GM23338 (cell line): ENCODE measurements at regions not wholly inside any gene's neighbourhood (a gene's known extent, or its start where the extent isn't known, plus 50 kb on each side); places are given as distances from the start of the nearest gene placed in this dataset.

ENCODE experiments used
- ATAC-seq: fragments of 200-7000 bp; cut with Tn5 transposase; 3 replicates; pipeline ENCODE4 v1.9.1; 2020
- DNase-seq: peaks from one replicate; pipeline ENCODE4 v3.0.0-alpha.2; 2015; ENCODE audit warnings: low spot score
- H2AFZ ChIP-seq: fragments of 200-600 bp; sonication (generic); 2 replicates; pipeline ENCODE4 v1.8.0; 2016; ENCODE audit warnings: antibody characterized with exemption, mild to moderate bottlenecking, moderate library complexity
- H3F3A ChIP-seq: fragments of 200-600 bp; sonication (generic); replicated peaks from 2 replicates; pipeline ENCODE4 v1.8.0; 2017; ENCODE audit warnings: antibody characterized with exemption, mixed run types, low read depth
- H3K27ac ChIP-seq: fragments of 200-600 bp; sonication (generic); 2 replicates; pipeline ENCODE4 v1.6.1; 2016; ENCODE audit warnings: low read depth
- H3K27me3 ChIP-seq: fragments of 200-600 bp; sonication (generic); 2 replicates; pipeline ENCODE4 v1.8.0; 2016; ENCODE audit warnings: mild to moderate bottlenecking, mixed run types, moderate library complexity; ENCODE audit not compliant: insufficient read depth
- H3K36me3 ChIP-seq: fragments of 200-600 bp; sonication (generic); 2 replicates; pipeline ENCODE4 v1.8.0; 2016; ENCODE audit warnings: mild to moderate bottlenecking; ENCODE audit not compliant: insufficient read depth
- H3K4me1 ChIP-seq: fragments of 200-600 bp; sonication (generic); 2 replicates; pipeline ENCODE4 v1.8.0; 2016; ENCODE audit warnings: mild to moderate bottlenecking, moderate library complexity; ENCODE audit not compliant: insufficient read depth
- H3K4me2 ChIP-seq: fragments of 200-600 bp; sonication (generic); 2 replicates; pipeline ENCODE4 v1.7.1; 2017; ENCODE audit warnings: mixed run types
- H3K4me3 ChIP-seq: fragments of 200-600 bp; sonication (generic); 2 replicates; pipeline ENCODE4 v1.6.1; 2016; ENCODE audit warnings: mixed run types
- H3K79me2 ChIP-seq: fragments of 200-600 bp; sonication (generic); replicated peaks from 2 replicates; pipeline ENCODE4 v1.8.0; 2017; ENCODE audit warnings: mild to moderate bottlenecking; ENCODE audit not compliant: insufficient read depth
- H3K9me2 ChIP-seq: fragments of 200-600 bp; sonication (generic); 2 replicates; pipeline ENCODE4 v1.8.0; 2017; ENCODE audit not compliant: insufficient read depth
- H4K20me1 ChIP-seq: fragments of 200-600 bp; sonication (generic); replicated peaks from 2 replicates; pipeline ENCODE4 v1.8.0; 2017; ENCODE audit warnings: mild to moderate bottlenecking; ENCODE audit not compliant: insufficient read depth
- H3K27ac Mint-ChIP-seq: 2 replicates; pipeline ENCODE4 v1.8.0; 2020; ENCODE audit warnings: inconsistent platforms, mild to moderate bottlenecking, moderate library complexity, mixed read lengths
- H3K27me3 Mint-ChIP-seq: 3 replicates; pipeline ENCODE4 v1.8.0; 2022; ENCODE audit warnings: low read depth, mild to moderate bottlenecking, moderate library complexity, mixed read lengths, inconsistent platforms; ENCODE audit not compliant: insufficient read depth, poor library complexity
- H3K36me3 Mint-ChIP-seq: 3 replicates; pipeline ENCODE4 v1.8.0; 2021; ENCODE audit warnings: low read depth, mild to moderate bottlenecking, inconsistent platforms, moderate library complexity, mixed read lengths
- H3K4me1 Mint-ChIP-seq: 3 replicates; pipeline ENCODE4 v1.8.0; 2020; ENCODE audit warnings: mild to moderate bottlenecking, inconsistent platforms, mixed read lengths
- H3K4me3 Mint-ChIP-seq: 3 replicates; pipeline ENCODE4 v1.8.0; 2021; ENCODE audit warnings: moderate library complexity, mild to moderate bottlenecking, inconsistent platforms, mixed read lengths
- H3K9me3 Mint-ChIP-seq: 3 replicates; pipeline ENCODE4 v1.8.0; 2020; ENCODE audit warnings: moderate library complexity, mild to moderate bottlenecking, inconsistent platforms, mixed read lengths
- CREB1 ChIP-seq: fragments of 250-450 bp; sonication (Bioruptor Pico); IDR thresholded peaks from 2 replicates; pipeline ENCODE4 v1.5.0; 2020; ENCODE audit warnings: low read depth, mild to moderate bottlenecking, moderate library complexity
- EZH2 ChIP-seq: fragments of 200-600 bp; sonication (generic); IDR thresholded peaks from one replicate; pipeline ENCODE4 v1.8.0; 2017; ENCODE audit warnings: antibody characterized with exemption, mild to moderate bottlenecking, low read depth; ENCODE audit not compliant: unreplicated experiment
- EZH2phosphoT487 ChIP-seq: fragments of 200-600 bp; sonication (generic); IDR thresholded peaks from one replicate; pipeline ENCODE4 v1.8.1; 2018; ENCODE audit warnings: antibody characterized with exemption; ENCODE audit not compliant: unreplicated experiment
- JUNB ChIP-seq: IDR thresholded peaks from one replicate; pipeline ENCODE4 v1.6.1; 2016; ENCODE audit warnings: antibody characterized with exemption; ENCODE audit not compliant: unreplicated experiment
- NANOG ChIP-seq: IDR thresholded peaks from 2 replicates; pipeline ENCODE4 v1.6.1; 2016; ENCODE audit warnings: antibody characterized with exemption, borderline replicate concordance
- POLR2AphosphoS5 ChIP-seq: IDR thresholded peaks from 2 replicates; pipeline ENCODE4 v1.6.1; 2016; ENCODE audit warnings: antibody characterized with exemption, low read depth
- STAT1 ChIP-seq: IDR thresholded peaks from one replicate; pipeline ENCODE4 v1.6.1; 2016; ENCODE audit warnings: antibody characterized with exemption; ENCODE audit not compliant: unreplicated experiment
- ZNF114 ChIP-seq: fragments of 250-450 bp; sonication (Bioruptor Pico); IDR thresholded peaks from 2 replicates; pipeline ENCODE4 v1.5.0; 2020; ENCODE audit warnings: mild to moderate bottlenecking, moderate library complexity
- ZNF331 ChIP-seq: fragments of 250-450 bp; sonication (Bioruptor Pico); IDR thresholded peaks from 2 replicates; pipeline ENCODE4 v1.5.0; 2020; ENCODE audit warnings: low read depth, mild to moderate bottlenecking, moderate library complexity
- TF ChIP-seq, protein P1 (sequence below): IDR thresholded peaks from 2 replicates; pipeline ENCODE4 v1.6.1; 2016; ENCODE audit warnings: antibody characterized with exemption
- TF ChIP-seq, protein P2 (sequence below), 2 experiments: fragments of 200-600 bp in 1 of 2; sonication (generic) in 1 of 2; conservative IDR thresholded peaks; 2 replicates each; pipeline versions ENCODE4 v1.5.1 to v1.6.1; 2016 to 2017; ENCODE audit warnings: antibody characterized with exemption in 2 of 2, low read depth in 2 of 2, mild to moderate bottlenecking in 2 of 2, moderate library complexity in 1 of 2
- TF ChIP-seq, protein P3 (sequence below): IDR thresholded peaks from one replicate; pipeline ENCODE4 v1.6.1; 2018; ENCODE audit warnings: antibody characterized with exemption; ENCODE audit not compliant: unreplicated experiment
- TF ChIP-seq, protein P4 (sequence below): fragments of 250-450 bp; sonication (Bioruptor Pico); IDR thresholded peaks from 2 replicates; pipeline ENCODE4 v1.5.0; 2020; ENCODE audit warnings: mild to moderate bottlenecking, moderate library complexity

DNA sequence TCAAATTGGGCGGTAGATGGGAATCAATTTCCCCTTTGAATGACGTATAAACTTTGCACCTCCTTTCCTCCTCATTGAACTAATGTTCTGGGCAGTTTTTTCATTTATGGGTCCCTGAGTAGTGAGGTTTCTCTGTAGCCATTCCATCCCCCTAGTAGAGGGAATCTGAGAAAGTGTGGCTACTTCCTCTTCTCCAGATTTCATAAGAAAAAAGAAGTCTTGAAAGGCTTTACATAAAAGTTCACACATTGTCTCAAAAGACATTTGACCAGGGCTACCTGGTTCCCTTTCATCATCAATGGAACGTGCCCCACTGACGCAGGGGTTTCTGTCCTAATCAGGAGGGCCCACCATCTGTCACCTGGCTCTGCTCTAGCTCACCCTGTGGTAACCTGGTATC, 57.3 kb downstream of the CTSL start:
- no peak overlapping the region for H3K4me3 ChIP-seq

More for the DNA sequence above, 57.3 kb downstream of the CTSL start:
- Histone ChIP-seq H3F3A (no peaks in the 10 kb centered on the region), H4K20me1 (no peaks in the 10 kb centered on the region), H3K36me3 (peaks cover 5% of the 10 kb centered on the region; the same call in 1 of the 2 replicates), H3K27ac (no peak overlapping the region), H3K4me2 (no peak overlapping the region), H3K79me2 (no peaks in the 10 kb centered on the region), H3K9me2 (peaks cover 23% of the 10 kb centered on the region), H3K4me1 (no peaks in the 10 kb centered on the region), H2AFZ (no peak overlapping the region), H3K27me3 (no peaks in the 10 kb centered on the region)
- DNase-seq (no peak), ATAC-seq (no peak)
- Mint-ChIP-seq H3K4me3 (no peak overlapping the region), H3K36me3 (peaks cover 8% of the 10 kb centered on the region), H3K4me1 (peaks cover 4% of the 10 kb centered on the region; the same call in 2 of the 3 replicates), H3K27ac (no peak overlapping the region), H3K27me3 (no peaks in the 10 kb centered on the region), H3K9me3 (peaks cover 16% of the 10 kb centered on the region)
- no peak for TF ChIP-seq JUNB
- TF ChIP-seq CREB1 (CRISPR knock-in tag): no peak
- no peak for TF ChIP-seq EZH2
- TF ChIP-seq, protein P1, sequence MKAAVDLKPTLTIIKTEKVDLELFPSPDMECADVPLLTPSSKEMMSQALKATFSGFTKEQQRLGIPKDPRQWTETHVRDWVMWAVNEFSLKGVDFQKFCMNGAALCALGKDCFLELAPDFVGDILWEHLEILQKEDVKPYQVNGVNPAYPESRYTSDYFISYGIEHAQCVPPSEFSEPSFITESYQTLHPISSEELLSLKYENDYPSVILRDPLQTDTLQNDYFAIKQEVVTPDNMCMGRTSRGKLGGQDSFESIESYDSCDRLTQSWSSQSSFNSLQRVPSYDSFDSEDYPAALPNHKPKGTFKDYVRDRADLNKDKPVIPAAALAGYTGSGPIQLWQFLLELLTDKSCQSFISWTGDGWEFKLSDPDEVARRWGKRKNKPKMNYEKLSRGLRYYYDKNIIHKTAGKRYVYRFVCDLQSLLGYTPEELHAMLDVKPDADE: no peak
- no peak for TF ChIP-seq NANOG
- no peak for TF ChIP-seq ZNF114 (CRISPR knock-in tag)
- no peak for TF ChIP-seq ZNF331 (CRISPR knock-in tag)
- TF ChIP-seq, protein P2, sequence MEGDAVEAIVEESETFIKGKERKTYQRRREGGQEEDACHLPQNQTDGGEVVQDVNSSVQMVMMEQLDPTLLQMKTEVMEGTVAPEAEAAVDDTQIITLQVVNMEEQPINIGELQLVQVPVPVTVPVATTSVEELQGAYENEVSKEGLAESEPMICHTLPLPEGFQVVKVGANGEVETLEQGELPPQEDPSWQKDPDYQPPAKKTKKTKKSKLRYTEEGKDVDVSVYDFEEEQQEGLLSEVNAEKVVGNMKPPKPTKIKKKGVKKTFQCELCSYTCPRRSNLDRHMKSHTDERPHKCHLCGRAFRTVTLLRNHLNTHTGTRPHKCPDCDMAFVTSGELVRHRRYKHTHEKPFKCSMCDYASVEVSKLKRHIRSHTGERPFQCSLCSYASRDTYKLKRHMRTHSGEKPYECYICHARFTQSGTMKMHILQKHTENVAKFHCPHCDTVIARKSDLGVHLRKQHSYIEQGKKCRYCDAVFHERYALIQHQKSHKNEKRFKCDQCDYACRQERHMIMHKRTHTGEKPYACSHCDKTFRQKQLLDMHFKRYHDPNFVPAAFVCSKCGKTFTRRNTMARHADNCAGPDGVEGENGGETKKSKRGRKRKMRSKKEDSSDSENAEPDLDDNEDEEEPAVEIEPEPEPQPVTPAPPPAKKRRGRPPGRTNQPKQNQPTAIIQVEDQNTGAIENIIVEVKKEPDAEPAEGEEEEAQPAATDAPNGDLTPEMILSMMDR (conservative IDR thresholded peaks at IDR 0.05; ENCODE audit: low read depth in 2 of 2): no peak
- TF ChIP-seq, protein P3, sequence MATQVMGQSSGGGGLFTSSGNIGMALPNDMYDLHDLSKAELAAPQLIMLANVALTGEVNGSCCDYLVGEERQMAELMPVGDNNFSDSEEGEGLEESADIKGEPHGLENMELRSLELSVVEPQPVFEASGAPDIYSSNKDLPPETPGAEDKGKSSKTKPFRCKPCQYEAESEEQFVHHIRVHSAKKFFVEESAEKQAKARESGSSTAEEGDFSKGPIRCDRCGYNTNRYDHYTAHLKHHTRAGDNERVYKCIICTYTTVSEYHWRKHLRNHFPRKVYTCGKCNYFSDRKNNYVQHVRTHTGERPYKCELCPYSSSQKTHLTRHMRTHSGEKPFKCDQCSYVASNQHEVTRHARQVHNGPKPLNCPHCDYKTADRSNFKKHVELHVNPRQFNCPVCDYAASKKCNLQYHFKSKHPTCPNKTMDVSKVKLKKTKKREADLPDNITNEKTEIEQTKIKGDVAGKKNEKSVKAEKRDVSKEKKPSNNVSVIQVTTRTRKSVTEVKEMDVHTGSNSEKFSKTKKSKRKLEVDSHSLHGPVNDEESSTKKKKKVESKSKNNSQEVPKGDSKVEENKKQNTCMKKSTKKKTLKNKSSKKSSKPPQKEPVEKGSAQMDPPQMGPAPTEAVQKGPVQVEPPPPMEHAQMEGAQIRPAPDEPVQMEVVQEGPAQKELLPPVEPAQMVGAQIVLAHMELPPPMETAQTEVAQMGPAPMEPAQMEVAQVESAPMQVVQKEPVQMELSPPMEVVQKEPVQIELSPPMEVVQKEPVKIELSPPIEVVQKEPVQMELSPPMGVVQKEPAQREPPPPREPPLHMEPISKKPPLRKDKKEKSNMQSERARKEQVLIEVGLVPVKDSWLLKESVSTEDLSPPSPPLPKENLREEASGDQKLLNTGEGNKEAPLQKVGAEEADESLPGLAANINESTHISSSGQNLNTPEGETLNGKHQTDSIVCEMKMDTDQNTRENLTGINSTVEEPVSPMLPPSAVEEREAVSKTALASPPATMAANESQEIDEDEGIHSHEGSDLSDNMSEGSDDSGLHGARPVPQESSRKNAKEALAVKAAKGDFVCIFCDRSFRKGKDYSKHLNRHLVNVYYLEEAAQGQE: no peak
- no peak for TF ChIP-seq POLR2AphosphoS5
- no peak for TF ChIP-seq EZH2phosphoT487
- TF ChIP-seq, protein P4, sequence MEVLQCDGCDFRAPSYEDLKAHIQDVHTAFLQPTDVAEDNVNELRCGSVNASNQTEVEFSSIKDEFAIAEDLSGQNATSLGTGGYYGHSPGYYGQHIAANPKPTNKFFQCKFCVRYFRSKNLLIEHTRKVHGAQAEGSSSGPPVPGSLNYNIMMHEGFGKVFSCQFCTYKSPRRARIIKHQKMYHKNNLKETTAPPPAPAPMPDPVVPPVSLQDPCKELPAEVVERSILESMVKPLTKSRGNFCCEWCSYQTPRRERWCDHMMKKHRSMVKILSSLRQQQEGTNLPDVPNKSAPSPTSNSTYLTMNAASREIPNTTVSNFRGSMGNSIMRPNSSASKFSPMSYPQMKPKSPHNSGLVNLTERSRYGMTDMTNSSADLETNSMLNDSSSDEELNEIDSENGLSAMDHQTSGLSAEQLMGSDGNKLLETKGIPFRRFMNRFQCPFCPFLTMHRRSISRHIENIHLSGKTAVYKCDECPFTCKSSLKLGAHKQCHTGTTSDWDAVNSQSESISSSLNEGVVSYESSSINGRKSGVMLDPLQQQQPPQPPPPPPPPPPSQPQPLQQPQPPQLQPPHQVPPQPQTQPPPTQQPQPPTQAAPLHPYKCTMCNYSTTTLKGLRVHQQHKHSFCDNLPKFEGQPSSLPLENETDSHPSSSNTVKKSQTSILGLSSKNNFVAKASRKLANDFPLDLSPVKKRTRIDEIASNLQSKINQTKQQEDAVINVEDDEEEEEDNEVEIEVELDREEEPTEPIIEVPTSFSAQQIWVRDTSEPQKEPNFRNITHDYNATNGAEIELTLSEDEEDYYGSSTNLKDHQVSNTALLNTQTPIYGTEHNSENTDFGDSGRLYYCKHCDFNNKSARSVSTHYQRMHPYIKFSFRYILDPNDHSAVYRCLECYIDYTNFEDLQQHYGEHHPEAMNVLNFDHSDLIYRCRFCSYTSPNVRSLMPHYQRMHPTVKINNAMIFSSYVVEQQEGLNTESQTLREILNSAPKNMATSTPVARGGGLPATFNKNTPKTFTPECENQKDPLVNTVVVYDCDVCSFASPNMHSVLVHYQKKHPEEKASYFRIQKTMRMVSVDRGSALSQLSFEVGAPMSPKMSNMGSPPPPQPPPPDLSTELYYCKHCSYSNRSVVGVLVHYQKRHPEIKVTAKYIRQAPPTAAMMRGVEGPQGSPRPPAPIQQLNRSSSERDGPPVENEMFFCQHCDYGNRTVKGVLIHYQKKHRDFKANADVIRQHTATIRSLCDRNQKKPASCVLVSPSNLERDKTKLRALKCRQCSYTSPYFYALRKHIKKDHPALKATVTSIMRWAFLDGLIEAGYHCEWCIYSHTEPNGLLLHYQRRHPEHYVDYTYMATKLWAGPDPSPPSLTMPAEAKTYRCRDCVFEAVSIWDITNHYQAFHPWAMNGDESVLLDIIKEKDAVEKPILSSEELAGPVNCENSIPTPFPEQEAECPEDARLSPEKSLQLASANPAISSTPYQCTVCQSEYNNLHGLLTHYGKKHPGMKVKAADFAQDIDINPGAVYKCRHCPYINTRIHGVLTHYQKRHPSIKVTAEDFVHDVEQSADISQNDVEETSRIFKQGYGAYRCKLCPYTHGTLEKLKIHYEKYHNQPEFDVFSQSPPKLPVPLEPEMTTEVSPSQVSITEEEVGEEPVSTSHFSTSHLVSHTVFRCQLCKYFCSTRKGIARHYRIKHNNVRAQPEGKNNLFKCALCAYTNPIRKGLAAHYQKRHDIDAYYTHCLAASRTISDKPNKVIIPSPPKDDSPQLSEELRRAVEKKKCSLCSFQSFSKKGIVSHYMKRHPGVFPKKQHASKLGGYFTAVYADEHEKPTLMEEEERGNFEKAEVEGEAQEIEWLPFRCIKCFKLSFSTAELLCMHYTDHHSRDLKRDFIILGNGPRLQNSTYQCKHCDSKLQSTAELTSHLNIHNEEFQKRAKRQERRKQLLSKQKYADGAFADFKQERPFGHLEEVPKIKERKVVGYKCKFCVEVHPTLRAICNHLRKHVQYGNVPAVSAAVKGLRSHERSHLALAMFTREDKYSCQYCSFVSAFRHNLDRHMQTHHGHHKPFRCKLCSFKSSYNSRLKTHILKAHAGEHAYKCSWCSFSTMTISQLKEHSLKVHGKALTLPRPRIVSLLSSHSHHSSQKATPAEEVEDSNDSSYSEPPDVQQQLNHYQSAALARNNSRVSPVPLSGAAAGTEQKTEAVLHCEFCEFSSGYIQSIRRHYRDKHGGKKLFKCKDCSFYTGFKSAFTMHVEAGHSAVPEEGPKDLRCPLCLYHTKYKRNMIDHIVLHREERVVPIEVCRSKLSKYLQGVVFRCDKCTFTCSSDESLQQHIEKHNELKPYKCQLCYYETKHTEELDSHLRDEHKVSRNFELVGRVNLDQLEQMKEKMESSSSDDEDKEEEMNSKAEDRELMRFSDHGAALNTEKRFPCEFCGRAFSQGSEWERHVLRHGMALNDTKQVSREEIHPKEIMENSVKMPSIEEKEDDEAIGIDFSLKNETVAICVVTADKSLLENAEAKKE (CRISPR knock-in tag): no peak
- TF ChIP-seq STAT1: no peak
